ENCODE measurements at regions not wholly inside any gene's neighbourhood (a gene's known extent, or its start where the extent isn't known, plus 50 kb on each side); places are given as distances from the start of the nearest gene placed in this dataset.

- no peak overlapping the region for H4K8ac ChIP-seq (ENCODE audit: low read depth in 2 of 2, low read length in 2 of 2)
- H3K4me2 ChIP-seq (ENCODE audit: low read depth, low read length) = no peak overlapping the region
- DNase-seq (no peak), ATAC-seq (ENCODE audit: low read depth) (no peak)
- no CpG with 5 or more reads among the region's 5 CpGs for WGBS, 2 experiments (ENCODE audit: extremely low coverage in 2 of 2, insufficient read length in 1 of 2)
- H4K20me1 ChIP-seq (ENCODE audit: insufficient read depth, low read length) = no peaks in the 10 kb centered on the region
- no peak for TF ChIP-seq MXI1 (IDR thresholded peaks at IDR 0.05; ENCODE audit: borderline replicate concordance, low read depth, low read length)
- no peak for TF ChIP-seq MAZ (IDR thresholded peaks at IDR 0.05; ENCODE audit: borderline replicate concordance, low read depth, low read length)
- TF ChIP-seq NFE2L2 (IDR thresholded peaks at IDR 0.05; ENCODE audit: low read depth, low read length) = no peak
- no peak for TF ChIP-seq CHD1 (IDR thresholded peaks at IDR 0.05; ENCODE audit: low read depth, low read length)
- H2BK15ac ChIP-seq (ENCODE audit: low read depth, low read length) = no peak overlapping the region
- H3K18ac ChIP-seq (ENCODE audit: low read depth, low read length) = no peak overlapping the region
- no peak overlapping the region for H2AFZ ChIP-seq (replicated peaks; ENCODE audit: low read length, poor library complexity)
- H2BK20ac ChIP-seq (ENCODE audit: low read depth, low read length) = no peak overlapping the region
- dilution Hi-C loops (cut with HindIII; ENCODE audit: low sequenced_read_pairs, unreplicated experiment) (no loop called here), in situ Hi-C loops (cut with MboI; ENCODE audit: low sequenced_read_pairs) (no loop called here), intact Hi-C loops (cut with micrococcal nuclease) (no loop called here)
- no peak overlapping the region for H3K9ac ChIP-seq (ENCODE audit: low read depth, low read length)
- no peak overlapping the region for H3K56ac ChIP-seq (ENCODE audit: extremely low read depth, insufficient read depth, low read length)
- H3K36me3 ChIP-seq (ENCODE audit: control insufficient read depth, insufficient read depth, low read length) = no peaks in the 10 kb centered on the region
- H2AK9ac ChIP-seq (replicated peaks; ENCODE audit: low read depth, low read length, poor library complexity) = no peak overlapping the region
- POLR2A ChIA-PET (ENCODE audit: unreplicated experiment) = no interaction called here
- no peak overlapping the region for H4K91ac ChIP-seq (ENCODE audit: insufficient read depth, low read depth, low read length)
- H3K9me1 ChIP-seq (ENCODE audit: insufficient read depth, low read length) = no peaks in the 10 kb centered on the region
- no TSS peak for BruUV-seq (replicated peaks)
- H3K79me1 ChIP-seq (ENCODE audit: low read depth in 1 of 2, low read length in 2 of 2) = no peaks in the 10 kb centered on the region
- no peak overlapping the region for H4K5ac ChIP-seq (ENCODE audit: low read depth, low read length)
- no peak overlapping the region for H2BK5ac ChIP-seq (ENCODE audit: low read depth, low read length, poor library complexity, severe bottlenecking)
- no peak overlapping the region for H2AK5ac ChIP-seq (ENCODE audit: low read depth, low read length)
- CTCF ChIA-PET = interaction anchor here (1.2 kb wide), 1 partner anchor 24 kb away, joined by 3 read pairs; no protein-coding TSS in a partner anchor
- H3K27ac ChIP-seq (ENCODE audit: insufficient read depth, low read length) = no peak overlapping the region
- no peak overlapping the region for H3K4ac ChIP-seq (ENCODE audit: low read depth, low read length)
- H3K27me3 ChIP-seq (ENCODE audit: control insufficient read depth, insufficient read depth, low read length) = no peaks in the 10 kb centered on the region
- no peak overlapping the region for H2BK120ac ChIP-seq (ENCODE audit: low read depth, low read length)
- no peak overlapping the region for H3K14ac ChIP-seq (replicated peaks; ENCODE audit: low read depth, low read length)
- H3K4me3 ChIP-seq (ENCODE audit: insufficient read depth, low read depth, low read length) = no peak overlapping the region
- H3K9me3 ChIP-seq (ENCODE audit: control insufficient read depth, insufficient read depth, low read length) = no peaks in the 10 kb centered on the region
- no peak overlapping the region for H3K23ac ChIP-seq (ENCODE audit: low read depth, low read length)
- no peaks in the 10 kb centered on the region for H3K4me1 ChIP-seq (ENCODE audit: control insufficient read depth, insufficient read depth, low read length)
Observed at GRCh38 chr11:112612250-112612849, 348.9 kb upstream of the NCAM1 start.
